ENCODE measurements at regions not wholly inside any gene's neighbourhood (a gene's known extent, or its start where the extent isn't known, plus 50 kb on each side); places are given as distances from the start of the nearest gene placed in this dataset.
"Not testable (repeated sequence)": the region's sequence is repeated elsewhere in the genome, so short reads cannot be mapped to it uniquely, and the experiment has no call there.

GRCh38 chr9:67210842-67211241, 218.5 kb upstream of the SPATA31A3 start:
- H3K79me2 ChIP-seq (ENCODE audit: low read depth); intact Hi-C loops (cut with micrococcal nuclease; ENCODE audit: unreplicated experiment); H3K27ac ChIP-seq; H4K20me1 ChIP-seq (ENCODE audit: insufficient read depth); BruUV-seq (replicated peaks); POLR2A ChIA-PET (ENCODE audit: unreplicated experiment); DNase-seq; H3K4me1 ChIP-seq (replicated peaks; ENCODE audit: insufficient read depth); H2AFZ ChIP-seq; CTCF ChIA-PET; H3K4me3 ChIP-seq; H3F3A ChIP-seq (ENCODE audit: insufficient read depth, low read depth); H3K9me2 ChIP-seq (ENCODE audit: insufficient read depth); H3K9me3 ChIP-seq (ENCODE audit: insufficient read depth, low read depth); H3K36me3 ChIP-seq (ENCODE audit: low read depth); H3K27me3 ChIP-seq (ENCODE audit: insufficient read depth, low read depth); H3K4me2 ChIP-seq: not testable (repeated sequence)

DNA sequence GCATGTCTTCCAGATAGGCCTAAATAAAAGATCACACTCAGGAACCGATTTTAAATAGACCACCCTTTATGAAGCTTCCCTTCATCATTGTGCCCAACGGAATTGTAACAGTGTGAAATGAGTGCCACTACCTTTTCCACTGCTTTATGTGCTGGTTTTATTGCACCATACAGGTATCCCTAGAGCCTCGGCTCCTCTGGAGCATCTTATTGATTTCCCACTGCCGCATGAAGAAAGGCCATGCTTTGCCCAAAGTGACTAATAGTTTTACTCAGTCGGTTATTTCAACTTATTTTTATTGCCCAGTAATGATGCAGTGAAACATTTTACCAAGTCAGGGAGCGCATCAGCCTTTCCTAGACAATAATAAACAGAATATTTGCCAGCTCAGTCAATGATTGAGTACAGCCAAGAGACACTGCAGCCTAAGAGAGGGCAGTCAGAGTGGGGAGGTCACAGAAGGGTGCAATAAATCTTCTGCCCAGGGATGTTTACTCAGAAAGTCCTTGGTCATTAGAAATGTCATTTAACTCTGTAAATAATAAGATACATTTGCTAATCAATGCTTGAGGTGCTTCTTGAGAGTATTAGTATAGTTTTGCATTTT, 216.6 kb upstream of the SPATA31A3 start:
- H3K4me3 ChIP-seq; BruUV-seq (replicated peaks); DNase-seq; H3K79me2 ChIP-seq (ENCODE audit: low read depth); H3K9me3 ChIP-seq (ENCODE audit: insufficient read depth, low read depth); H3K4me2 ChIP-seq; H3K27me3 ChIP-seq (ENCODE audit: insufficient read depth, low read depth); intact Hi-C loops (cut with micrococcal nuclease; ENCODE audit: unreplicated experiment); H4K20me1 ChIP-seq (ENCODE audit: insufficient read depth); H3K9me2 ChIP-seq (ENCODE audit: insufficient read depth); H3K4me1 ChIP-seq (replicated peaks; ENCODE audit: insufficient read depth); H3F3A ChIP-seq (ENCODE audit: insufficient read depth, low read depth); H3K27ac ChIP-seq; H2AFZ ChIP-seq; POLR2A ChIA-PET (ENCODE audit: unreplicated experiment); H3K36me3 ChIP-seq (ENCODE audit: low read depth); CTCF ChIA-PET: not testable (repeated sequence)

- H3F3A ChIP-seq (ENCODE audit: insufficient read depth, low read depth); H3K4me3 ChIP-seq; H3K4me1 ChIP-seq (replicated peaks; ENCODE audit: insufficient read depth); POLR2A ChIA-PET (ENCODE audit: unreplicated experiment); H3K27ac ChIP-seq; H3K36me3 ChIP-seq (ENCODE audit: low read depth); BruUV-seq (replicated peaks); H2AFZ ChIP-seq; H3K9me2 ChIP-seq (ENCODE audit: insufficient read depth); H3K4me2 ChIP-seq; H3K79me2 ChIP-seq (ENCODE audit: low read depth); CTCF ChIA-PET; intact Hi-C loops (cut with micrococcal nuclease; ENCODE audit: unreplicated experiment); H3K9me3 ChIP-seq (ENCODE audit: insufficient read depth, low read depth); H4K20me1 ChIP-seq (ENCODE audit: insufficient read depth); H3K27me3 ChIP-seq (ENCODE audit: insufficient read depth, low read depth); DNase-seq: not testable (repeated sequence)
These were observed 203.8 kb upstream of the SPATA31A3 start for GRCh38 chr9:67196135-67196534.

GRCh38 chr9:67195357-67195756, 203.0 kb upstream of the SPATA31A3 start:
- H4K20me1 ChIP-seq (ENCODE audit: insufficient read depth); H3K9me3 ChIP-seq (ENCODE audit: insufficient read depth, low read depth); H3K9me2 ChIP-seq (ENCODE audit: insufficient read depth); H2AFZ ChIP-seq; H3K4me3 ChIP-seq; H3F3A ChIP-seq (ENCODE audit: insufficient read depth, low read depth); H3K27ac ChIP-seq; H3K79me2 ChIP-seq (ENCODE audit: low read depth); BruUV-seq (replicated peaks); CTCF ChIA-PET; intact Hi-C loops (cut with micrococcal nuclease; ENCODE audit: unreplicated experiment); H3K27me3 ChIP-seq (ENCODE audit: insufficient read depth, low read depth); H3K4me1 ChIP-seq (replicated peaks; ENCODE audit: insufficient read depth); POLR2A ChIA-PET (ENCODE audit: unreplicated experiment); H3K36me3 ChIP-seq (ENCODE audit: low read depth); H3K4me2 ChIP-seq; DNase-seq: not testable (repeated sequence)

GRCh38 chr9:67179185-67179584, 186.8 kb upstream of the SPATA31A3 start:
- BruUV-seq (replicated peaks); H3K79me2 ChIP-seq (ENCODE audit: low read depth); CTCF ChIA-PET; POLR2A ChIA-PET (ENCODE audit: unreplicated experiment); intact Hi-C loops (cut with micrococcal nuclease; ENCODE audit: unreplicated experiment); H3K27ac ChIP-seq; H2AFZ ChIP-seq; DNase-seq; H4K20me1 ChIP-seq (ENCODE audit: insufficient read depth); H3K4me2 ChIP-seq; H3F3A ChIP-seq (ENCODE audit: insufficient read depth, low read depth); H3K4me1 ChIP-seq (replicated peaks; ENCODE audit: insufficient read depth); H3K4me3 ChIP-seq; H3K27me3 ChIP-seq (ENCODE audit: insufficient read depth, low read depth); H3K36me3 ChIP-seq (ENCODE audit: low read depth); H3K9me3 ChIP-seq (ENCODE audit: insufficient read depth, low read depth); H3K9me2 ChIP-seq (ENCODE audit: insufficient read depth): not testable (repeated sequence)

DNA sequence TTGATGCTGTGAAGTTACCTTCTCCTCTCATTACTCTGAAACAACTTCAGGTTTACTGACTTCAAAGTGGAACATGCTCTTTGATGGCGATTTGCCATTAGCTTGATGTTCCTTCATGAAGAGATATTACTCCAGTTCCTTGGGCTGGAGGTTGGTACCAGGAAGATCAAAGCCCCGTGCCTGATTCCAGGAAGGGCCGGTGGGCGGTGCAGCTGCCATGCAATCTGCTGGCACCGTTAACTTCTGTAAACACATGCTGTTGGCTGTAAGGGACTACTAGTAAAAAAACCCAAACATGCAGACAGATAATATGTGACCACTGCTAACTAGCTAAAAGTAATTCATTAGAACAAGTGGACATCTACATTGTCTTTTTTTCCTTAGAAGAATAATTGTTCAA, 182.8 kb upstream of the SPATA31A3 start:
- H3K9me2 ChIP-seq (ENCODE audit: insufficient read depth); H3K27ac ChIP-seq; H2AFZ ChIP-seq; BruUV-seq (replicated peaks); H4K20me1 ChIP-seq (ENCODE audit: insufficient read depth); H3F3A ChIP-seq (ENCODE audit: insufficient read depth, low read depth); POLR2A ChIA-PET (ENCODE audit: unreplicated experiment); H3K36me3 ChIP-seq (ENCODE audit: low read depth); H3K4me3 ChIP-seq; H3K79me2 ChIP-seq (ENCODE audit: low read depth); DNase-seq; H3K9me3 ChIP-seq (ENCODE audit: insufficient read depth, low read depth); H3K27me3 ChIP-seq (ENCODE audit: insufficient read depth, low read depth); CTCF ChIA-PET; H3K4me2 ChIP-seq; H3K4me1 ChIP-seq (replicated peaks; ENCODE audit: insufficient read depth); intact Hi-C loops (cut with micrococcal nuclease; ENCODE audit: unreplicated experiment): not testable (repeated sequence)

GRCh38 chr9:67171721-67172120, 179.4 kb upstream of the SPATA31A3 start:
- BruUV-seq (replicated peaks); H3K36me3 ChIP-seq (ENCODE audit: low read depth); H3K4me1 ChIP-seq (replicated peaks; ENCODE audit: insufficient read depth); H2AFZ ChIP-seq; H4K20me1 ChIP-seq (ENCODE audit: insufficient read depth); H3K27me3 ChIP-seq (ENCODE audit: insufficient read depth, low read depth); H3F3A ChIP-seq (ENCODE audit: insufficient read depth, low read depth); H3K9me3 ChIP-seq (ENCODE audit: insufficient read depth, low read depth); DNase-seq; H3K79me2 ChIP-seq (ENCODE audit: low read depth); intact Hi-C loops (cut with micrococcal nuclease; ENCODE audit: unreplicated experiment); H3K4me3 ChIP-seq; POLR2A ChIA-PET (ENCODE audit: unreplicated experiment); H3K27ac ChIP-seq; CTCF ChIA-PET; H3K9me2 ChIP-seq (ENCODE audit: insufficient read depth); H3K4me2 ChIP-seq: not testable (repeated sequence)
